ENCODE measurements at regions not wholly inside any gene's neighbourhood (a gene's known extent, or its start where the extent isn't known, plus 50 kb on each side); places are given as distances from the start of the nearest gene placed in this dataset.

GRCh38 chr4:1495416-1496115 is 89.3 kb upstream of the NKX1-1 start:
- DNase-seq (ENCODE audit: low read depth) = no peak

DNA sequence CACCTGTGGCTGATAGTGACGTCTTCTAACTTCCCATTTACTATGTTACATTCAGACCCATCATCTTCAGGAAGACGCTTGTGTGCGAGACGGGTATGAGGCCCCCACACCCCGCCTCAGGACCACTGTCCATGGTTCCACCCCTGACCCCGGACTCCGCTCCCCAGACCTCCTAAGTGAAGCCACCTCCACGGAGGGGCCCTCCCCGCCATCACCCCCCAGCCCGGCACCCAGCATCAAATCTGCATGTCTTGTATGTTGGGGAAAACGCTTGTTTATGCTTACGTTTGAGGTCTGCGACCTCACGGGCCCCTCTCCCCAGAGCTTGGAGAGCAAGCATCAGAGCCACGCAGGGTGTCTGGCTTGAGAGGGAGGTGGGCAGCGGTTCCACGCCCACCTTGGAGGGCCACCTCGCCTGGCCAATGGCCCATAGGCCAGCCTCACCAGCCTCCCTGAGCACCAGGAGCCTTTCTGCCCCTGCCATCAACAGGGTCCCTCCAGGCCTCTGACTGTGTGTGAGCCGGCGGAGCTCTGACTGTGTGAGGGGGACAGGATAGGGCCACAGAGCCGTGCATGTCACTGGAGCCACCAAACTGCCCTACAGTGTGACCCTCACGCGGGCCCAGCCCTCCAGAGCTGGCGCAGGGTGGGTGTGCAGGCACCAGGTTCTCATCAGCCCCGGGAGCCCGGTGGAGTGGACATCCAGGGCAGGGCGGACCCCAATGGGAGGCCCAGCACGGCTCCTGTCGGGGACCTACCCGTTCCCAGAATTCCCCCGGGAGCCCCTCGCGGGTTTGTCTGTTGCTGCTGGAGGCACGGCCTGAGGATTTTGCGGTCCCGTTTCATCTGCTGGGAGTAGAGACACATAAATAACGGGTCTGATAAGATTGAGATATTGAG is 88.4 kb upstream of the NKX1-1 start:
- DNase-seq (ENCODE audit: low read depth) = no peak

- no peak for DNase-seq (ENCODE audit: low read depth)
Observed at GRCh38 chr4:1493540-1494287, 87.5 kb upstream of the NKX1-1 start.

DNA sequence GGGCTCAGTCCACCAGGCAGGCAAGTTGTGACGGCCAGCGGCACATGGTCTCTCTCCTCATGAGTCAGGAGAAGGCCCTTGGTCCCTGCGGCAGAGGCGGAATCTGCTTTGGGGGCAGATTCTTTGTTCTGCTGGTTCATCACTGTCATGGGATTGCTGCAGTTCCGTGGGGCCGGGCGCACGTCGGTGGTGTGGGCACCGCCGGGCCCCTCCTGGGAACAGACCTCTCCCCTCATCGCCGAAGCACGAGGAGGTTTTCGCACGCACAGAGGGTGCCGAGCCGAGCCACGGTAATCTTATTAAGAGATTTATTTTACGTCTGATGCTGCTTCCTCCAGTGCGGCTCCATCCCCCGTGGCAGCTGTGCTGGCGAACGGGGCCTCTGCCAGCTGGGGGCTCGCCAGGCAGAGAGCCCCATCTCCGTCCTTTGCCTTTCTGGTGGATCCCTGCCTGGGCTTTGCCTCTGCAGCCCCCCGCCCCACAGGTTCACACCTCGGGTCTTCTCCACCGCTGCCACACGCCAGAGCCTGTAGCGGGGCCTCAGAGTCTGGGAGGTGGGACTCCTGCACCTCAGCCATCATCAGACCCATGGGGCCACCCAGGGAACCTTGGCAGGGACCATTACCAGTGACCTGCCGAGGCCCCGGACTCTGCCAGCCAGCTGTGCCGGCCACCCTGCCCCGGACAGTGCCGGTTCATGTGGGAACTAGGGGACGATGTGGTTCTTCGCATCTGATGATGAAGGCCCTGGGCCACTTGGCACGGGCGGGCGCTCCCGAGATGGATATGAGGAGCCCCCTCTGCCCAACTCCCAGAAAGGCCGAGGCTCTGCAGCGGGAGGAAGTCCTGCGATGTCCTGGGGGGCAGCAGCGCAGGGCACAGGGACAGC is 86.7 kb upstream of the NKX1-1 start:
- no peak for DNase-seq (ENCODE audit: low read depth)

DNA sequence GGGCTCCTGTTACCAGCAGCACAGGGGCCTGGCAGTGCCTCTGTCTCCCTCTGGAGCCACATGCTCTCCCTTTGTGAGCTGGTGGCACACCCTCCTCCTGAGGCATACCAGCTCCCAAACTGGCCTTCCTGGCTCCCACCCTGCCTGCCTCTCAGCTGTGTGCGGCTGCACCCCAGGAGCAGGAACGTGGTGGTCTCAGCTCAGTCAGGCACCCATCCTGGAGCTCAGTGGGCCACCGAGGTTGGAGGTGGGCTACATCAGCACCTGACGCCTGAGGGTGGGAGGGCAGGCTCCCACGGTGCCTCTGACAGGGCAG is 85.9 kb upstream of the NKX1-1 start:
- no peak for DNase-seq (ENCODE audit: low read depth)

- DNase-seq (ENCODE audit: low read depth) = no peak
Observed at GRCh38 chr4:1491328-1492141, 85.3 kb upstream of the NKX1-1 start.

DNA sequence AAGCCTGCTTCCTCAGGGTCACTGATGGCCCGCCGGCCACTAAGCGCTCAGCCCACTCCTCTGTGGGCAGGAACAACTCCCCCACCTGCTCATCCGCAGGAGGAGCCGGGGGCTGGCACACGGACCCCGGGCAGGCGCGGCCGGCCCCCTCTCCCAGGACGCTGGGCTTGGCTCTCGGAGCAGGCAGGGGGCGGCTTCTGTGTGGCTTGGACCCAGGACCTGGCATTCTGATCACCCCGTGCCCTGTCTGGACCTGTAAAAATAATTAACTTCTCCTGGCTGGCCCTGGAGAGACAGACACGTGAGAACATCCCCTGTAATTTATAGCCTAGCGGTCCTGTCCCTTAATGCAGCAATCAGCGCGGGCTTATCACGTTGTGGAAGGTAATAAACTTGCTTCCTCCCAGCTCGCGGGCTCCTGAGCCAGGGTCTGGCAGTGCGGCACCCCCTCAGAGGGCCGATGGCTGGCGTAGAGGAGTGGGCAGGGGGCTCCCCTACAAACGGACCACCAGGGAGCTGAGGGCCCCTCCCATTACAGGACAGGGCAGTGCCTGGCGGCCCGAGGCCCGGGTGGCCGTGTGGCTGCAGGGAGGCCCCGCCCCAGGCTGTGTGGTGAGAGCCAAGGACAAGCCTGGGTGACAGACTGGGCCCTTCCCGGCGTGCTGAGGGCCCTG is 84.5 kb upstream of the NKX1-1 start:
- no peak for DNase-seq (ENCODE audit: low read depth)

DNA sequence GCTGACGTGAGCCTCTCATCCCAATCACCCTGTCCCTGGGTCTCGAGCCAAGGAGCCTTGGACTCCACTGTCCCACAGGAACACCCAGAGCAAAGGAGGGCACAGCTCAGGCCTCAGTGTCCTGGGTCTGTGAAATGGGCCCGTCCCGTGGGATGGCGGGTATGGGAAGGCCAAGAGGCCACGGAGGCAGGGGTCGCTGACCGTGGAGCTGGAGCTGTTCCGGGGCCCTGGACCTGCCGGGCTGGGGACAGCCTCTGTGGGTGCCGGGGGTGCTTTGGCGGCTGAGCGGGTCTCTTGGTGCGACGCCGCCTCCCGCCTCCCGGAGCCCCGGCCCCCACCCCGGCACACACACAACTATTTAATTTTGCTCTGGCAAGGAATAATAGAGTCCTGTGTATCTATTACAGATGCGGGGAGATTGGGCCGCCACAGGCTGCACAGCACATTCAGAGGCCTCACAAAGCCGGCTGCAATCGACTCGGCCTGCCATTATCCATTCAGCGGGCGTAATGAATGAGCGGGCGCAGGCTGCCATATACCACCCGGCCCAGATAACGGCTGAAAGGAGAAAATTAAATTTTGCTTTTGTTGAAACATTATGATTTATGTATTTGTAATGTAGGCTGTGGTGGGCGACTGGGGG is 83.9 kb upstream of the NKX1-1 start:
- DNase-seq (ENCODE audit: low read depth) = no peak

- DNase-seq (ENCODE audit: low read depth) = no peak
Observed at GRCh38 chr4:1489639-1489995, 83.4 kb upstream of the NKX1-1 start.

DNA sequence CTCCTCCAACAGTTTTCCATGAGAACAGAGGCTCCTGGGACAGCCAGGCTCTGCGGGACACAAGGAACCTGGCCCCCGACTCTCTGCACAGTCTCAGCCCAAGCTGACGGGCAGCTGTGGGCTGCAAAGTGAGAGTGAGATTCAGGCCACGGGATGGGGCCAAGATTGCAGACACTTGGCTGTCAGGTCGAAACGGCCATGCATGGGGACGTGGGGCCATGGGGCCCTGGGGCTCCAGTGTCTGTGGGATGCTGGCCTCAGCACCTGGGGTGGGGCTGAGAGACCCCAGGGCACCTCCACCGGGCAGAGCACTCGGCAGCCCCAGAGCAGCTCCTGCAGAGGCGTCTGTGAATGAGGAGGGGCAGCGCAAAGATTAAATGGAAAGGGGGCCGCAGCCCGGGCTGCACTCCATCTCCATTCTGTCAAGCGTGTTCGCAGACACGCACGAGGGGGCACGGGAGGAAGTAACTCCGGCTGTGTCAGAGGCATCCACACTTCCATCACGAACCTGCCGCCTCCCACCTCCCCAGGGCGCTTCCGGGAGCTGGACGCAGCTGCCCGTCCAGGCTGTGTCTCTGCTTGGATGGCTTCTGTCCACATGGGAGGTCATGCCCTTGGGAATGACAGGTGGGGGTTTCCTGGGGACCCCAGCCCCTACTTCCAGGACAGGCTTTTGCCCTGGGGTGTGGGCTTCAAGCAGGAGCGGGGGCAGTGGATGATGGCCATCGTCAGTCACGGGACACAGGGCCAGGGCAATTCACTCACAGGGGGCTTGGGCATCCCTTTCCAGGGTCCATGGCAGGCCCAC is 82.8 kb upstream of the NKX1-1 start:
- no peak for DNase-seq (ENCODE audit: low read depth)

- DNase-seq (ENCODE audit: low read depth) = no peak
Observed at GRCh38 chr4:1488357-1488756, 82.1 kb upstream of the NKX1-1 start.

DNA sequence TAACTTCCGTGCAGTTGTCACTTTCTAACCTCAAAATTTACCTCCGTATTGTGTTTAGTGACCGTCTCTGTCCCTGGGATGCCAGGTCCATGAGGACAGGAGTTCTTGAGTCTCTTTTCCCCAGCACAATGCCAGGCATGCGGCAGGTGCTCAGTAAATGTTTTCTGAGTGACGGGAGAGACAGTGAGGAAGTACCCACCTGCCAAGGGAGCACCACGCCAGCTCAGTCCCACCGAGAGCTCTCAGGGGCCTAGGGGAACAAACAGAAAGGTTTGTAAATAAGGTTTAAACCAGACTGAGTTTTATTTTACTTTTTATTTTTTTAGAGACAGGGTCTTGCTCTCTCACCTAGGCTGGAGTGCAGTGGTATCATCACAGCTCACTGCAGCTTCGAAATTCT is 81.5 kb upstream of the NKX1-1 start:
- DNase-seq (ENCODE audit: low read depth) = no peak

DNA sequence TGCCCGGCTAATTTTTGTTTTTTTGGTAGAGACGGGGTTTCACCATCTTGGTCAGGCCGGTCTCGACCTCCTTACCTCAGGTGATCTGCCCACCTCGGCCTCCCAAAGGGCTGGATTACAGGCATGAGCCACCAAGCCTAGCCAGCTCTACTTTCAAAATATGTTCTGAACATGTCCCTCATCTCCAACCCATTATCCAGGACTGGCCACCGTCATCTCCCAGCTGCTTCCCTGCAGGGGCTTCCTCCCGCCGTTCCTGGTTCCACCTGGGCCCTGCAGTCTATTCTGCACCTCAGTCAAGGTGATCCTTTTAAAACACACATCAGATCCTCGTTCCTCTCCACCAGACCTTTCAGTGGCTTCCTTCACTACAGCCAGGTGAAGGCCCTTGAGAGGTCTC is 80.9 kb upstream of the NKX1-1 start:
- DNase-seq (ENCODE audit: low read depth) = no peak

GRCh38 chr4:1485280-1485679 is 79.0 kb upstream of the NKX1-1 start:
- no peak for DNase-seq (ENCODE audit: low read depth)

DNA sequence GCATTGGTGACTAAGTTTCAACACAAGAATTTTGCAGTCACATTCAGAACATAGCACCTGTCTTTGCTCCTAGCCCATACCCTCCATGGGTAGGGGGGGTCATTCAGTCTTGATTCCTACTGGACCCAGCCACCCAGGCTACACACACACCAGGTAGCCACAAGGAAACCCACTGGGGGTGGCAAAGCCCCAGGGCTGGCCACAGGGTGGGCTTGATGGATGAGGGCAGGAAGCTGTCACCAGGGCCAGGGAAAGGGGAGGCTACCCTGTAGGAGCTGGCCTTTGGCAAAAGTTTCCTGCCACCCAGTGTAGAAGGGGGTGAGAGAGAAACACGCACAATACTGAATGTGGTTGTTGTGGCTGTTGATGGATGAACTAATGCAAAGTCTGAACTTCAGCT is 74.5 kb upstream of the NKX1-1 start:
- DNase-seq (ENCODE audit: low read depth) = no peak

DNA sequence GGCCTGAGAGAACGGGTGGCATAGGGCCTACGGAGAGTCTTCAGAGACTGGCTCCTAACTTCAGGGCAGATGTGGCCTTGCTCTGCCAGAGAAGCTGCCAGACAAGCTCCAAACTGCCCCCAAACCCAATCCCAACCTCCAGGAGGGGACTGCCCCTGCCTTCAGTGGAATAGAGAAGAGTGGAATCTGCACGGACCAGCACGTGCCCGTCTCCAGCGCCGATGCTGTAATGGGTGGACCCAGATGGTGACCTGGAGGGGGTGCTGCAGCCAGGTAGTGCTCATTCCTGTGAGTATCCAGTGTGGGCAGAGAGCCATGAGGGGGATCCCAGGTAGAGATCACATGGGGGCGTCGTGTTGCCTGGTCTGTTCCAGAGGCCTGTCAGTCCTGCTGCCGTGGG is 73.2 kb upstream of the NKX1-1 start:
- DNase-seq (ENCODE audit: low read depth) = no peak

DNA sequence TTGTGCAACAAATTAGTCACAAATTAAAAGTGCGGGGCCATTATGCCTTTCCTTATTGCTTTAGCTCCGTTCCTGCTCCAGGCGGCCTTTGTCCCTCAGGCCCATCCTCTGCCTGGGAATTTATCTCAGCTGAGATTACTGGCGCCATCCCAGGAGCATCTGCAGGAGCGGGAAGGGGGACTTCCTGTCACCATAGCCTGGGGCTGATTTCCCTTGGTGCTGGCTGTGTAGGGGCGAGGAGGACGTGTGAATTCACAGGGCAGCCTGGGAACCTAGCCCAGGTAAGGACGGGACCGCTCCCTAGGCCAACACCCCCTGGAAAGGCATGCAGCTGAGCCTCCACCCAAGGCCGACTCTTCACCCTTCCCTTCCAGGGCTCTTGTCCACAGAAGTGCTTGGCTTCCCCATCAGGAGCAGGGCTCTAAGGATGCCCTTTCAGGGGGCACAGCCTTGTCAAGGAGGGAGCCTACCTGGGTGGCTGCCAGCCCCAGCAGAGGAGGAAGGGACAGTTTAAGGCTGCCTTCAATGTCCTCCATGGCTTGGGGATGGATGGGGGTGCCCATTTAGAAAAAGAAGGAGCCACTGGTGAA is 72.6 kb upstream of the NKX1-1 start:
- DNase-seq (ENCODE audit: low read depth) = no peak

DNA sequence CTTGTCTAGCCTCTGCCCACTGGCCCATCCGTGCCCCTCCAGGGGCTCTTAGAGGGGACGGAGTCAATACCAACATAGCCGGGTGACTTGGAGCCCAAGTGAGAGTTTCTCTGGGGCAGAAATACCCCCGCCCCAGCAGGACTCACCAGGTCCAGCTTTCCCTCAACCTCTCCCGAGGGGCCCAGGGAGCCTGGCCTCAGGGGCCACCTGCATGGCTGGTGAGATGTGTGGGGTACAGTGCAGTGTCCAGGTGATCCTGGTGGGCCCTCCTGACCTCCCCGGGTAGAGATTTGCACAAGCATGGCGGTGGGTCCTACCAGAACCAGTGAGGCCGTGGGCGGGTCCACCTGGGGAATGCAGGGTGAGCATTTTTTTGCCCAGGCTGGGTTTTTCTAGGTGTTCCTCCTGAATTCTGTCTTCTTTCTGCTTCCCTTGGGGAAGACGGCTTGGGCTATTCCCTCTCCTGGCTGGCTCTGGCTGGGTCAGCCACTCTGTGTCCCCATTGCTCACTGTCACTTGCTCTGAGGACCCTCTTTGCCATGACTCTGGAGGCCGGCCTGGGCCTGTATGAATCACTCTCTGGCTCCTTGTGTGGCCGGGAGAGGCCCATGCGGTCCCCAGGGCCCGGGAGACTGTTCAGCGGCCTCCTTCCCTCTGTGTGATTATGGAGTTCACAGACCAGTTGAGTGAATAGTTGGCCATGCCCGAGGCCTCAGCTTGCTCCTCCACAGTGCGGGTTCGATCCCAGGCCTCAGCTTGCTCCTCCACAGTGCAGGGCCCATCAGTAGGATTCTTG is 71.0 kb upstream of the NKX1-1 start:
- no peak for DNase-seq (ENCODE audit: low read depth)
